Adipocyte (in vitro differentiated cells): ENCODE measurements at regions not wholly inside any gene's neighbourhood (a gene's known extent, or its start where the extent isn't known, plus 50 kb on each side); places are given as distances from the start of the nearest gene placed in this dataset.

ENCODE experiments used
- DNase-seq: peaks from one replicate; pipeline ENCODE4 v3.0.0-alpha.2; 2015; ENCODE audit warnings: low read depth
- H3K27me3 ChIP-seq: replicated peaks from 2 replicates; pipeline ENCODE4 v1.7.0; 2013; ENCODE audit warnings: mild to moderate bottlenecking, low read length, moderate library complexity; ENCODE audit not compliant: control insufficient read depth, insufficient read depth
- H3K36me3 ChIP-seq: 2 replicates; pipeline ENCODE4 v1.7.0; 2013; ENCODE audit warnings: low read length, mild to moderate bottlenecking, moderate library complexity; ENCODE audit not compliant: control insufficient read depth, insufficient read depth, severe bottlenecking
- H3K4me1 ChIP-seq: 2 replicates; pipeline ENCODE4 v1.7.0; 2013; ENCODE audit warnings: mild to moderate bottlenecking, low read length, moderate library complexity; ENCODE audit not compliant: control insufficient read depth, insufficient read depth
- H3K4me3 ChIP-seq: 2 replicates; pipeline ENCODE4 v1.7.0; 2013; ENCODE audit warnings: mild to moderate bottlenecking, low read length, moderate library complexity
- H3K9ac ChIP-seq: 2 replicates; pipeline ENCODE4 v1.7.0; 2013; ENCODE audit warnings: mild to moderate bottlenecking, low read length, moderate library complexity
- H3K9me3 ChIP-seq: 2 replicates; pipeline ENCODE4 v1.7.0; 2013; ENCODE audit warnings: mild to moderate bottlenecking, low read length, moderate library complexity; ENCODE audit not compliant: control insufficient read depth

GRCh38 chr2:117217145-117217544 lies 597.3 kb upstream of the DDX18 start:
- Histone ChIP-seq H3K4me3 (no peak overlapping the region), H3K36me3 (no peaks in the 10 kb centered on the region), H3K9ac (no peak overlapping the region), H3K9me3 (no peaks in the 10 kb centered on the region), H3K27me3 (no peaks in the 10 kb centered on the region), H3K4me1 (no peaks in the 10 kb centered on the region)
- DNase-seq: no peak

GRCh38 chr2:117222809-117223208 lies 591.7 kb upstream of the DDX18 start:
- no peaks in the 10 kb centered on the region for H3K4me1 ChIP-seq
- no peaks in the 10 kb centered on the region for H3K36me3 ChIP-seq
- H3K27me3 ChIP-seq: no peaks in the 10 kb centered on the region
- DNase-seq: no peak
- no peak overlapping the region for H3K4me3 ChIP-seq
- H3K9me3 ChIP-seq: peaks cover 6% of the 10 kb centered on the region
- no peak overlapping the region for H3K9ac ChIP-seq

GRCh38 chr2:117232305-117232704 lies 582.2 kb upstream of the DDX18 start:
- no peak for DNase-seq
- Histone ChIP-seq H3K9ac (no peak overlapping the region), H3K27me3 (no peaks in the 10 kb centered on the region), H3K4me3 (no peak overlapping the region), H3K4me1 (no peaks in the 10 kb centered on the region), H3K36me3 (no peaks in the 10 kb centered on the region), H3K9me3 (peaks cover 13% of the 10 kb centered on the region)

GRCh38 chr2:117257362-117257761 lies 557.1 kb upstream of the DDX18 start:
- Histone ChIP-seq H3K4me3 (no peak overlapping the region), H3K36me3 (no peaks in the 10 kb centered on the region), H3K27me3 (no peaks in the 10 kb centered on the region), H3K4me1 (no peaks in the 10 kb centered on the region), H3K9me3 (peaks cover 4% of the 10 kb centered on the region), H3K9ac (no peak overlapping the region)
- no peak for DNase-seq

- DNase-seq: no peak
- no peaks in the 10 kb centered on the region for H3K36me3 ChIP-seq
- H3K9me3 ChIP-seq: no peaks in the 10 kb centered on the region
- no peaks in the 10 kb centered on the region for H3K27me3 ChIP-seq
- H3K9ac ChIP-seq: no peak overlapping the region
- no peak overlapping the region for H3K4me3 ChIP-seq
- H3K4me1 ChIP-seq: no peaks in the 10 kb centered on the region
Observed at GRCh38 chr2:117269574-117269973, 544.9 kb upstream of the DDX18 start.

GRCh38 chr2:117271631-117272030 lies 542.9 kb upstream of the DDX18 start:
- H3K27me3 ChIP-seq: no peaks in the 10 kb centered on the region
- DNase-seq: no peak
- no peak overlapping the region for H3K4me3 ChIP-seq
- H3K9me3 ChIP-seq: no peaks in the 10 kb centered on the region
- no peak overlapping the region for H3K9ac ChIP-seq
- H3K36me3 ChIP-seq: no peaks in the 10 kb centered on the region
- H3K4me1 ChIP-seq: no peaks in the 10 kb centered on the region

- DNase-seq: no peak
- no peak overlapping the region for H3K9ac ChIP-seq
- no peaks in the 10 kb centered on the region for H3K27me3 ChIP-seq
- H3K36me3 ChIP-seq: no peaks in the 10 kb centered on the region
- no peaks in the 10 kb centered on the region for H3K4me1 ChIP-seq
- H3K9me3 ChIP-seq: no peaks in the 10 kb centered on the region
- H3K4me3 ChIP-seq: no peak overlapping the region
Observed at GRCh38 chr2:117273009-117273671, 541.4 kb upstream of the DDX18 start.

- H3K4me3 ChIP-seq: no peak overlapping the region
- H3K9ac ChIP-seq: no peak overlapping the region
- no peaks in the 10 kb centered on the region for H3K27me3 ChIP-seq
- no peaks in the 10 kb centered on the region for H3K36me3 ChIP-seq
- no peaks in the 10 kb centered on the region for H3K9me3 ChIP-seq
- no peak for DNase-seq
- H3K4me1 ChIP-seq: no peaks in the 10 kb centered on the region
Observed at GRCh38 chr2:117293012-117293411, 521.5 kb upstream of the DDX18 start.

GRCh38 chr2:117299451-117299850 lies 515.0 kb upstream of the DDX18 start:
- no peaks in the 10 kb centered on the region for H3K27me3 ChIP-seq

GRCh38 chr2:117308861-117309770 lies 505.4 kb upstream of the DDX18 start:
- no peak for DNase-seq
- no peaks in the 10 kb centered on the region for H3K4me1 ChIP-seq
- H3K27me3 ChIP-seq: no peaks in the 10 kb centered on the region
- no peaks in the 10 kb centered on the region for H3K9me3 ChIP-seq
- H3K9ac ChIP-seq: no peak overlapping the region
- no peak overlapping the region for H3K4me3 ChIP-seq
- no peaks in the 10 kb centered on the region for H3K36me3 ChIP-seq

More at GRCh38 chr2:117299451-117299850, 515.0 kb upstream of the DDX18 start:
- no peaks in the 10 kb centered on the region for H3K36me3 ChIP-seq
- no peak overlapping the region for H3K4me3 ChIP-seq
- H3K4me1 ChIP-seq: no peaks in the 10 kb centered on the region
- no peak overlapping the region for H3K9ac ChIP-seq
- DNase-seq: no peak
- peaks cover 2% of the 10 kb centered on the region for H3K9me3 ChIP-seq

- no peak overlapping the region for H3K9ac ChIP-seq
- DNase-seq: no peak
- H3K9me3 ChIP-seq: no peaks in the 10 kb centered on the region
- H3K4me1 ChIP-seq: no peaks in the 10 kb centered on the region
- no peak overlapping the region for H3K4me3 ChIP-seq
- H3K27me3 ChIP-seq: no peaks in the 10 kb centered on the region
- no peaks in the 10 kb centered on the region for H3K36me3 ChIP-seq
Observed at GRCh38 chr2:117321816-117322215, 492.7 kb upstream of the DDX18 start.
